ENCODE measurements at regions not wholly inside any gene's neighbourhood (a gene's known extent, or its start where the extent isn't known, plus 50 kb on each side); places are given as distances from the start of the nearest gene placed in this dataset.

- TF ChIP-seq CTCF (conservative IDR thresholded peaks at IDR 0.05; ENCODE audit: low read length) (peak; percentile 69), EZH2phosphoT487 (IDR thresholded peaks at IDR 0.05; ENCODE audit: borderline replicate concordance, low read depth, low read length) (no peak)
- no peaks in the 10 kb centered on the region for H3K36me3 ChIP-seq (ENCODE audit: insufficient read depth, low read length)
- CTCF ChIA-PET (ENCODE audit: unreplicated experiment) = no interaction called here
Observed at GRCh38 chr11:21933095-21933494, 259.8 kb upstream of the ANO5 start.

GRCh38 chr11:21944577-21944976 is 248.3 kb upstream of the ANO5 start:
- no peak for DNase-seq (ENCODE audit: low spot score)
- no peaks in the 10 kb centered on the region for H3K4me1 ChIP-seq (ENCODE audit: insufficient read depth, low read length, poor library complexity, severe bottlenecking)
- BruUV-seq (replicated peaks) = no TSS peak
- no peaks in the 10 kb centered on the region for H3K79me2 ChIP-seq (ENCODE audit: insufficient read depth, low read depth, low read length)
- no peak overlapping the region for H3K4me2 ChIP-seq (ENCODE audit: low read length)
- ChIA-PET POLR2A (no interaction called here), CTCF (ENCODE audit: unreplicated experiment) (no interaction called here)
- H3K36me3 ChIP-seq (ENCODE audit: insufficient read depth, low read length) = no peaks in the 10 kb centered on the region
- no peaks in the 10 kb centered on the region for H4K20me1 ChIP-seq (ENCODE audit: insufficient read depth, low read length)
- intact Hi-C loops (cut with micrococcal nuclease; ENCODE audit: unreplicated experiment) = no loop called here
- TF ChIP-seq CTCF (conservative IDR thresholded peaks at IDR 0.05; ENCODE audit: low read length) (no peak), EZH2phosphoT487 (IDR thresholded peaks at IDR 0.05; ENCODE audit: borderline replicate concordance, low read depth, low read length) (no peak)
- no peak overlapping the region for H2AFZ ChIP-seq (ENCODE audit: low read length)
- H3K9me3 ChIP-seq (ENCODE audit: low read length) = no peaks in the 10 kb centered on the region
- H3K4me3 ChIP-seq (ENCODE audit: low read depth, low read length, poor library complexity, severe bottlenecking) = no peak overlapping the region
- H3K9me2 ChIP-seq (ENCODE audit: insufficient read depth, low read length) = no peaks in the 10 kb centered on the region
- H3K27ac ChIP-seq (ENCODE audit: low read depth, low read length, poor library complexity, severe bottlenecking) = no peak overlapping the region

More at GRCh38 chr11:21933095-21933494, 259.8 kb upstream of the ANO5 start:
- no peaks in the 10 kb centered on the region for H3K79me2 ChIP-seq (ENCODE audit: insufficient read depth, low read depth, low read length)
- intact Hi-C loops (cut with micrococcal nuclease; ENCODE audit: unreplicated experiment) = no loop called here
- no peak overlapping the region for H2AFZ ChIP-seq (ENCODE audit: low read length)
- H3K9me3 ChIP-seq (ENCODE audit: low read length) = no peaks in the 10 kb centered on the region
- POLR2A ChIA-PET = no interaction called here
- H4K20me1 ChIP-seq (ENCODE audit: insufficient read depth, low read length) = no peaks in the 10 kb centered on the region
- no peaks in the 10 kb centered on the region for H3K4me1 ChIP-seq (ENCODE audit: insufficient read depth, low read length, poor library complexity, severe bottlenecking)
- no peak overlapping the region for H3K4me3 ChIP-seq (ENCODE audit: low read depth, low read length, poor library complexity, severe bottlenecking)
- H3K4me2 ChIP-seq (ENCODE audit: low read length) = no peak overlapping the region
- no peak for DNase-seq (ENCODE audit: low spot score)
- no TSS peak for BruUV-seq (replicated peaks)
- H3K27ac ChIP-seq (ENCODE audit: low read depth, low read length, poor library complexity, severe bottlenecking) = no peak overlapping the region
- H3K9me2 ChIP-seq (ENCODE audit: insufficient read depth, low read length) = no peaks in the 10 kb centered on the region

GRCh38 chr11:21948876-21949275 is 244.0 kb upstream of the ANO5 start:
- BruUV-seq (replicated peaks) = no TSS peak
- TF ChIP-seq CTCF (conservative IDR thresholded peaks at IDR 0.05; ENCODE audit: low read length) = no peak
- no peak for TF ChIP-seq EZH2phosphoT487 (IDR thresholded peaks at IDR 0.05; ENCODE audit: borderline replicate concordance, low read depth, low read length)

More at GRCh38 chr11:21948876-21949275, 244.0 kb upstream of the ANO5 start:
- no peak overlapping the region for H3K27ac ChIP-seq (ENCODE audit: low read depth, low read length, poor library complexity, severe bottlenecking)
- H2AFZ ChIP-seq (ENCODE audit: low read length) = no peak overlapping the region
- no peak overlapping the region for H3K4me3 ChIP-seq (ENCODE audit: low read depth, low read length, poor library complexity, severe bottlenecking)
- H3K4me2 ChIP-seq (ENCODE audit: low read length) = no peak overlapping the region
- no peaks in the 10 kb centered on the region for H4K20me1 ChIP-seq (ENCODE audit: insufficient read depth, low read length)
- CTCF ChIA-PET (ENCODE audit: unreplicated experiment) = no interaction called here
- no peaks in the 10 kb centered on the region for H3K4me1 ChIP-seq (ENCODE audit: insufficient read depth, low read length, poor library complexity, severe bottlenecking)
- no peaks in the 10 kb centered on the region for H3K9me3 ChIP-seq (ENCODE audit: low read length)
- H3K36me3 ChIP-seq (ENCODE audit: insufficient read depth, low read length) = no peaks in the 10 kb centered on the region
- H3K79me2 ChIP-seq (ENCODE audit: insufficient read depth, low read depth, low read length) = no peaks in the 10 kb centered on the region
- intact Hi-C loops (cut with micrococcal nuclease; ENCODE audit: unreplicated experiment) = no loop called here
- POLR2A ChIA-PET = no interaction called here
- DNase-seq (ENCODE audit: low spot score) = no peak
- H3K9me2 ChIP-seq (ENCODE audit: insufficient read depth, low read length) = no peaks in the 10 kb centered on the region
